Peyer's patch (tissue), 4 donors: ENCODE measurements at regions not wholly inside any gene's neighbourhood (a gene's known extent, or its start where the extent isn't known, plus 50 kb on each side); places are given as distances from the start of the nearest gene placed in this dataset.

Source experiments
- POLR2A ChIP-seq, 2 donors: fragments of 450-650 bp; IDR thresholded peaks; one replicate each; pipeline ENCODE4 v1.5.1; 2017; ENCODE audit warnings: antibody characterized with exemption in 2 of 2, mild to moderate bottlenecking in 2 of 2, moderate library complexity in 2 of 2
- TF ChIP-seq, protein P1 (sequence below), 6 experiments: fragments of 450-650 bp in 4 of 6; fragments of 200-600 bp in 2 of 6; sonication (generic) in 1 of 6; IDR thresholded peaks; one replicate each; pipeline ENCODE4 v1.5.1; 2017 to 2019; ENCODE audit warnings: antibody characterized with exemption in 6 of 6, mild to moderate bottlenecking in 3 of 6, moderate library complexity in 1 of 6

DNA sequence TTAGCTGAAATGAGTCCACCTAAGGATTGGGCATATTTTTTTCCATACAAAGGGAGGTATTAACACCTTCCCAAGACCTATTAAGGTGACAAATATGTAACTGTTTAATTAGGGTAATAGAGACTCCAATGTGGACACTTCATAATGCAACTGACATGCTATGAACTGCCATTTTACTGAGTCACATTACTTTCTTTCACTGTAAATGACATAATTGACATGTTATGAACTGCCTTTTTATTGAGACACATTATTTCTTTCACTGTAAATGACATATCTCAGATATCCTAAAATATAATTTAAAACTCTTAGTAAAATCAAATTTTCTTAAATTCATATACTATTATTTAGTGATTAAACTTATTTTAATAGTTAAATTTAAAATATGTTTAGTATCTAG is 528.8 kb upstream of the PCDH15 start:
- TF ChIP-seq, protein P1, sequence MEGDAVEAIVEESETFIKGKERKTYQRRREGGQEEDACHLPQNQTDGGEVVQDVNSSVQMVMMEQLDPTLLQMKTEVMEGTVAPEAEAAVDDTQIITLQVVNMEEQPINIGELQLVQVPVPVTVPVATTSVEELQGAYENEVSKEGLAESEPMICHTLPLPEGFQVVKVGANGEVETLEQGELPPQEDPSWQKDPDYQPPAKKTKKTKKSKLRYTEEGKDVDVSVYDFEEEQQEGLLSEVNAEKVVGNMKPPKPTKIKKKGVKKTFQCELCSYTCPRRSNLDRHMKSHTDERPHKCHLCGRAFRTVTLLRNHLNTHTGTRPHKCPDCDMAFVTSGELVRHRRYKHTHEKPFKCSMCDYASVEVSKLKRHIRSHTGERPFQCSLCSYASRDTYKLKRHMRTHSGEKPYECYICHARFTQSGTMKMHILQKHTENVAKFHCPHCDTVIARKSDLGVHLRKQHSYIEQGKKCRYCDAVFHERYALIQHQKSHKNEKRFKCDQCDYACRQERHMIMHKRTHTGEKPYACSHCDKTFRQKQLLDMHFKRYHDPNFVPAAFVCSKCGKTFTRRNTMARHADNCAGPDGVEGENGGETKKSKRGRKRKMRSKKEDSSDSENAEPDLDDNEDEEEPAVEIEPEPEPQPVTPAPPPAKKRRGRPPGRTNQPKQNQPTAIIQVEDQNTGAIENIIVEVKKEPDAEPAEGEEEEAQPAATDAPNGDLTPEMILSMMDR (IDR thresholded peaks at IDR 0.05) = no peak
- TF ChIP-seq POLR2A (IDR thresholded peaks at IDR 0.05) = no peak
